NCI-H1694 (cell line): ENCODE measurements at regions not wholly inside any gene's neighbourhood (a gene's known extent, or its start where the extent isn't known, plus 50 kb on each side); places are given as distances from the start of the nearest gene placed in this dataset.

ENCODE experiments used
- DNase-seq: peaks from one replicate; lab custom pipeline; 2025; lab: John Stamatoyannopoulos, UW

GRCh38 chr6:126907312-126907711 lies 211.2 kb upstream of the RSPO3 start:
- no peak for DNase-seq

- no peak for DNase-seq
These were observed 210.5 kb upstream of the RSPO3 start for GRCh38 chr6:126907996-126908395.

GRCh38 chr6:126909493-126909892 lies 209.0 kb upstream of the RSPO3 start:
- no peak for DNase-seq

DNA sequence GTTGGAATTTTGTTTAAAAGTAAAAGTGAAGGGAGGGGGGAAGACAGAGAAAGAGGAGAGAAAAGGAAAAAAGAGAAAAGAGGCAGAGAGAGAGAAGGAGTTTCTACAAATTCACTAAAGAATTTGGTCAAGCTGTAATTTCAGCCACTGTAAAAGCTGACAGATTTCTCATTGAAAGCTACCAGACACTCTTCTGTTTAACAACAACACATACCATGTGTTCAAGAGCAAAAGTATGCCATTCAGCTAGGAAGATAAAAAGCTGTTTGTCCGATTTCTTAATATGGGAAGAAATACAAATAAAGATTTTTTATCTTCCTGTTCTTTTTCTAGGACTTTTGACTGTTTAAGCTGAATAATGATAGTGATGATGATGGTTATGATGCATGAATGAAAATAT lies 204.8 kb upstream of the RSPO3 start:
- DNase-seq = no peak

GRCh38 chr6:126914172-126914571 lies 204.3 kb upstream of the RSPO3 start:
- DNase-seq = no peak

DNA sequence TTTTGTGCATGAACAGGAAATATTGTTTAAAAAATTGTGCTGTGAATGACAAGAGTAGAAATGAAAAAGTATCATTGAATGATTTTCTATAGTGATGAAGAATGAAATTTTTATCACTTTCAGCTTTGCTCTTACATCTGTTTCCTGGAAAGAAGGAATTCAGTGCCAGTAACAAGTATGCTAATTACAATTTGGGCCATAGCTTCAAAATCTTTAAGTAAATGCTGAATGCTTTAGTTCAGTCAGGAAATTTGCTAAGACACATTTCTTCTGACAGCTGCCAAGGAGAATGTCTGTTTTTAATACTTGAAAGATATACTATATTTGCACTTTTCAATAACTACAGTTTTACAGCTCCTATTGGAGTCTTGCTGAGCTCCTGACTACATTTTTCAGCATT lies 203.7 kb upstream of the RSPO3 start:
- no peak for DNase-seq

DNA sequence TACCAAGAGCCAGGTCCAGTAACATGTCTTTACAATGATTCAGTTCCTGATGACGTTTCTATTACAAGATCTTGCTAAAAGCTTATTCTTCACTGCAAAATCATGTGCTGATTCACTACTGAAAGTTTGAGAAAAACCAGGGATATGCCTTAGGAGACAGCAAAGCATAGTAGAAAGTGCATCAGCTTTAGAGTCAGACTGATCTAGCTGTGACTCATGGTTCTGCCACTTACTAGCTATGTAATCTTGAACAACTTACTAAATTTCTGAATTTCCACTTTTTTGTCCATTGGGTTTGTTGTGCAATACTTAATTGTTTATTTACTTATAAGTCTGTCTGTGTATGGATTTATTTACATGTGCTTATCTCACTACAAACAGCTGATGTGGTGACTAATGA lies 198.5 kb upstream of the RSPO3 start:
- no peak for DNase-seq

GRCh38 chr6:126923807-126924206 lies 194.7 kb upstream of the RSPO3 start:
- DNase-seq = no peak

DNA sequence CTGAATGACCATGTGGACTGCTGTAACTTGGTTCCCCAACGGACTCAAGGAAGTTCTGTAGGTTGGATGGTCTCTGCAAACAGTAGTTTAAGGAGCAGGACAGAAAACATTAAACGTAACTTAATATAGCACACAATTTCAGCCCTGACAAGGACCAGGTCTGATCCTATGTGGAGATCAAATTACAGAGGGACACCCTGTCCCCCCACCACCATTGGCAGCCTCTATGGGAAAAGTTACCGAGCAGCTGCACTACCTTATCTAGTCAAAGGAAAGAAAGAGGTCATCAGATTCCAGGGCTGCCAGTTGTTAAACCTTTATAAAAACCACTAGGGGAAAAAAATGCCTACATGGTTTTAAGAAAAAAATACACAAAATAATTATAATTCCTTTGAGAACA lies 191.5 kb upstream of the RSPO3 start:
- DNase-seq = no peak

- no peak for DNase-seq
These were observed 190.6 kb upstream of the RSPO3 start for GRCh38 chr6:126927841-126928240.

- no peak for DNase-seq
These were observed 181.0 kb upstream of the RSPO3 start for GRCh38 chr6:126937426-126937825.

GRCh38 chr6:126939784-126940183 lies 178.7 kb upstream of the RSPO3 start:
- no peak for DNase-seq

GRCh38 chr6:126941751-126942150 lies 176.7 kb upstream of the RSPO3 start:
- no peak for DNase-seq

GRCh38 chr6:126944512-126944911 lies 174.0 kb upstream of the RSPO3 start:
- DNase-seq = no peak

DNA sequence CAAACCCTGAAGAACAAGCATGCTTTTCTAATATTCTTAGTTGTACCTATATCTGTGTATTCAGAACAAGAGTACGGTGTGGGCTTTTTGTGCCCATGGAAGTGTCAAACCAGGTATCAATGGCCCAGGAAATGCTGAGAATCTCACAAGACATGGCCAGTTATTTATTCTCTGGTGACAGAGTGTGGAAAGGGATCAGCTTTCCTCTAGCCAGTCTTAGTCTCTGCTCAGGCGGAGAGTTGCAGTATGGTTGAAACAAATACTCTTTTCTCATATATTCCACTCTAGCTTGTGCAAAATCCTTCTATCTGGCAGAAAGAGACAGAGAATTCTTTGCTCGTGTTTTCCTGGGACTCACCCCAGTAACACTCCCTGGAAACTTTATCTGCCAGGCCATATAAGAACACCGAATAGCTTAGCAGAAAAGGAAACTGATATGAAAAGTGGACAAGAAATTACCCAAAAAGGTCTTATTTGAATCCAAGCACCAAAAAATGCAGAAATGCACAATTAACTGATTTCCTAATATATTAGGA lies 173.3 kb upstream of the RSPO3 start:
- no peak for DNase-seq

DNA sequence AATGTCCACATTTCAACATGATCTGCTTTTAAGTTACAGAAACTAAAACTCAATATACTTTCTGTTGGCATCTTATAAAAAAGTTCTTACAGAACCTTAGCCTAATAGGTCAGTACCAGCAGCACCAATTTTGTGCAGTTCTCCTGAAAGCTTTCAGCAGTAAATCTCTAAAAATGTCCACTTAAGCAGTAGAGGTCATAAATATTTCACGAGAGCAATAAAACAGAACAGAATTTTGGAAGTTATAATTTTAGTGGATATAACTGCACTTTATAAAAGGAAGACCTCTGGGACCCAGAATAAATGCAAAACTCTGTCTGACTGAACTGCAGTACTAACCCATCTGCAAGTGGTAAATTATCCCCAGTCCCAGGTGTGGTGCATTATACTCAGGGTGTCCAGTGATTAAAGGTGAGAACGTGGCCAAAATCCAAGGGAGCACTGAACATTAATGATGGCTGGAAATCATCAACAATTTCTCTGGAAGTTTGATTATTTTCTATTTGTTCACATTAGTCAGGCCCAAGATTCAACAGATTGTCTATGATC lies 172.6 kb upstream of the RSPO3 start:
- no peak for DNase-seq

- no peak for DNase-seq
These were observed 171.4 kb upstream of the RSPO3 start for GRCh38 chr6:126947070-126947469.

- DNase-seq = no peak
These were observed 168.7 kb upstream of the RSPO3 start for GRCh38 chr6:126949786-126950185.

- DNase-seq = no peak
These were observed 162.8 kb upstream of the RSPO3 start for GRCh38 chr6:126955621-126956020.

DNA sequence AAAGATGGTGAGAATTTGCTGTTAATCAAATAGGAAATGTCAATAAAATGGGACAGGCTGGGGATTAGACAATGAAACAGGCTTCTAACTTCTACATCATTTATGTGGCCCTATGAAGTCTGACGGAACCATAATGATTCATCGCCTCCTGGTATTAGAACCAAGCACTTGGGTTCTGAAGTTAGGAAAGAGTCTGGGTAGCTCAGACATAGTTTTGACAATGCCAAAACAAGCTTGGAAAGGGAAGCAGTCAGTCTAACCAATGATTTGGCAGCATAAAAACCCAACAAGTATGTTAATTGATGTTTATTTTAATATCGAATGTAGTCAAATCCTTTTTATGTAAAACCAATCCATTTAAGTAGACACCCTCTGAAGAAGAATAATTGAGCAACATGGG lies 160.8 kb upstream of the RSPO3 start:
- no peak for DNase-seq

GRCh38 chr6:126959765-126960164 lies 158.7 kb upstream of the RSPO3 start:
- no peak for DNase-seq

DNA sequence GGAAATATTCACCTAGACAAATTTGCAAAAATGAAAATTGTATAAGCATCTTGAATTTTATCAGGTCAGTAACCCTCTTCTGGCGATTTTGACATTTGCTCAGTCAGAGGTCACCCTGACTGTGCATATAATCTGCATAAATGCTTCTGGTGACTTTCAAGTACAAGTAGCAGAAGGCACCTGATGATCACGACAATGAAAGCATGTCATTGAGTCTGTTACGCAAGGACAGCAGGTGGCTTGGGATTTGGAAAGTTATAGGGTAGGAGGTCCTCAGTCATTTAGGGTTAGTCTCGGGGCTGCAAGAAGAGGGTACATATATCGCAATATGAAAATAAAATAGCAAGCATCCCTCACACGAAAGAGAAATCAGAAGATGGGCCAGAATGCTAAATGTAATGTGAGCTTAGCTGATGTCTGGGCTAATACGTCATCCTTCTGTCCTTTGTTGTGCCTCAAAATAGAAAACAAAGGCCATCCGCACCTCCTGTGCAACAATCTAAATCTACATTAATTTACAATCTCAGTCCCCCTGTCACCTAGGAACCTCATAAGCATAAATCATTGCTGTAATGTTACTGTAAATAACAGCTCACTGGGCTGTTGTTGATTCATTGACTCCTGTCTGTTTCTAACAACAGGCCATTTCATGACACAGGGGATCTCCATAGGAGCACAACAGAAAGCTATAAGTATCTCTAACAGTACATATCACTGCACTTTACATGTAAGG lies 155.2 kb upstream of the RSPO3 start:
- DNase-seq = no peak

GRCh38 chr6:126967296-126968005 lies 151.0 kb upstream of the RSPO3 start:
- DNase-seq = no peak
